Gastroesophageal sphincter (tissue), 4 donors: ENCODE measurements at regions not wholly inside any gene's neighbourhood (a gene's known extent, or its start where the extent isn't known, plus 50 kb on each side); places are given as distances from the start of the nearest gene placed in this dataset.

ENCODE experiments used
- ATAC-seq: fragments of 150-250 bp; one replicate; pipeline ENCODE4 v1.9.1; 2016; ENCODE audit warnings: mild to moderate bottlenecking, moderate library complexity
- H3K27ac ChIP-seq, 4 donors: fragments of 200-600 bp; sonication (generic) in 3 of 4; 1 replicate in 3 of 4; 2 replicates in 1 of 4; pipeline ENCODE4 v1.5.1; 2016 to 2019
- H3K27me3 ChIP-seq: fragments of 200-600 bp; sonication (generic); one replicate; pipeline ENCODE4 v1.5.1; 2019
- H3K36me3 ChIP-seq, 2 donors: fragments of 200-600 bp; sonication (generic); one replicate each; pipeline ENCODE4 v1.5.1; 2019; ENCODE audit warnings: control low read depth in 1 of 2
- H3K4me1 ChIP-seq, 3 donors: fragments of 200-600 bp; sonication (generic); 1 replicate in 2 of 3; 2 replicates in 1 of 3; pipeline ENCODE4 v1.5.1; 2016 to 2019; ENCODE audit warnings: control low read depth in 2 of 3
- H3K4me3 ChIP-seq, 2 donors: fragments of 200-600 bp; sonication (generic); one replicate each; pipeline ENCODE4 v1.5.1; 2019; ENCODE audit warnings: mild to moderate bottlenecking in 1 of 2, moderate library complexity in 1 of 2
- H3K9me3 ChIP-seq, 3 donors: fragments of 200-600 bp; sonication (generic); one replicate each; pipeline ENCODE4 v1.5.1; 2017 to 2019; ENCODE audit warnings: control low read depth in 2 of 3
- CTCF ChIP-seq, 4 experiments: fragments of 200-600 bp in 2 of 4; fragments of 450-650 bp in 2 of 4; sonication (generic) in 1 of 4; IDR thresholded peaks; one replicate each; pipeline ENCODE4 v1.5.1; 2017 to 2019; ENCODE audit warnings: antibody characterized with exemption in 4 of 4, mild to moderate bottlenecking in 2 of 4, moderate library complexity in 2 of 4
- EP300 ChIP-seq: sonication (generic); formaldehyde crosslinking; IDR thresholded peaks from one replicate; pipeline ENCODE4 v1.6.1; 2017; ENCODE audit warnings: antibody characterized with exemption, mild to moderate bottlenecking
- POLR2A ChIP-seq, 2 donors: fragments of 450-650 bp; IDR thresholded peaks; one replicate each; pipeline ENCODE4 v1.6.1; 2017; ENCODE audit warnings: antibody characterized with exemption in 2 of 2, mild to moderate bottlenecking in 2 of 2, moderate library complexity in 1 of 2
- POLR2AphosphoS5 ChIP-seq: sonication (generic); formaldehyde crosslinking; IDR thresholded peaks from one replicate; pipeline ENCODE4 v1.6.1; 2017; ENCODE audit warnings: antibody characterized with exemption
- WGBS, 2 donors: methylation state at CpG; one replicate each; pipeline ENCODE4 v1.1.5; 2018; ENCODE audit warnings: low coverage in 1 of 2; 5-methylcytosine and 5-hydroxymethylcytosine counted together

GRCh38 chr2:82233806-82234205, 1929.3 kb upstream of the LRRTM1 start:
- no peaks in the 10 kb centered on the region for H3K4me1 ChIP-seq
- no peaks in the 10 kb centered on the region for H3K36me3 ChIP-seq
- no peak overlapping the region for H3K27ac ChIP-seq
- H3K27me3 ChIP-seq = no peaks in the 10 kb centered on the region
- H3K9me3 ChIP-seq = no peaks in the 10 kb centered on the region
- TF ChIP-seq CTCF (IDR thresholded peaks at IDR 0.05) (no peak), POLR2A (IDR thresholded peaks at IDR 0.05) (no peak), POLR2AphosphoS5 (no peak), EP300 (no peak)
- ATAC-seq = no peak
- no peak overlapping the region for H3K4me3 ChIP-seq

- no peaks in the 10 kb centered on the region for H3K9me3 ChIP-seq
- TF ChIP-seq POLR2AphosphoS5 (no peak), EP300 (no peak), POLR2A (IDR thresholded peaks at IDR 0.05) (no peak), CTCF (IDR thresholded peaks at IDR 0.05) (no peak)
- H3K4me1 ChIP-seq = no peaks in the 10 kb centered on the region
- no peak overlapping the region for H3K27ac ChIP-seq
- no peak for ATAC-seq
- WGBS, 2 donors = 79% methylated on average over 1 of the region's 1 CpG; no CpG with 5 or more reads in 1 of the 2 donors
- H3K36me3 ChIP-seq = no peaks in the 10 kb centered on the region
- no peaks in the 10 kb centered on the region for H3K27me3 ChIP-seq
- H3K4me3 ChIP-seq = no peak overlapping the region
Observed at GRCh38 chr2:82230406-82230805, 1925.9 kb upstream of the LRRTM1 start.

GRCh38 chr2:82226441-82226840, 1921.9 kb upstream of the LRRTM1 start:
- no peaks in the 10 kb centered on the region for H3K4me1 ChIP-seq
- ATAC-seq = no peak
- 53 to 62% methylated on average over 2 of the region's 2 CpGs for WGBS, 2 donors
- H3K36me3 ChIP-seq = no peaks in the 10 kb centered on the region
- no peak overlapping the region for H3K27ac ChIP-seq
- H3K4me3 ChIP-seq = no peak overlapping the region
- TF ChIP-seq CTCF (IDR thresholded peaks at IDR 0.05) (no peak), EP300 (no peak), POLR2A (IDR thresholded peaks at IDR 0.05) (no peak), POLR2AphosphoS5 (no peak)
- peaks cover 0 to 17% (median 0%) of the 10 kb centered on the region in 3 donors for H3K9me3 ChIP-seq
- H3K27me3 ChIP-seq = no peaks in the 10 kb centered on the region

GRCh38 chr2:82224301-82224940, 1919.9 kb upstream of the LRRTM1 start:
- no peak for TF ChIP-seq CTCF (IDR thresholded peaks at IDR 0.05)
- H3K27me3 ChIP-seq = no peaks in the 10 kb centered on the region
- 70 to 74% methylated on average over 5 of the region's 5 CpGs for WGBS, 2 donors
- no peaks in the 10 kb centered on the region for H3K4me1 ChIP-seq
- H3K36me3 ChIP-seq = no peaks in the 10 kb centered on the region
- no peak overlapping the region for H3K4me3 ChIP-seq
- peaks cover 0 to 17% (median 0%) of the 10 kb centered on the region in 3 donors for H3K9me3 ChIP-seq
- H3K27ac ChIP-seq = no peak overlapping the region
- no peak for ATAC-seq

GRCh38 chr2:82215212-82215611, 1910.7 kb upstream of the LRRTM1 start:
- Histone ChIP-seq H3K9me3 (no peaks in the 10 kb centered on the region), H3K36me3 (no peaks in the 10 kb centered on the region), H3K4me1 (no peaks in the 10 kb centered on the region), H3K27me3 (no peaks in the 10 kb centered on the region), H3K27ac (no peak overlapping the region), H3K4me3 (no peak overlapping the region)
- ATAC-seq = no peak
- TF ChIP-seq CTCF (IDR thresholded peaks at IDR 0.05) = no peak
- TF ChIP-seq EP300 = no peak
- TF ChIP-seq POLR2AphosphoS5 = no peak
- no peak for TF ChIP-seq POLR2A (IDR thresholded peaks at IDR 0.05)
- 75% methylated on average over 1 of the region's 4 CpGs; no CpG with 5 or more reads in 1 of the 2 donors for WGBS, 2 donors
